HCT116 (cell line): ENCODE measurements at regions not wholly inside any gene's neighbourhood (a gene's known extent, or its start where the extent isn't known, plus 50 kb on each side); places are given as distances from the start of the nearest gene placed in this dataset.

Experiments used
- ATAC-seq: fragments of 200-7000 bp; cut with Tn5 transposase; 2 replicates; pipeline ENCODE4 v1.9.1; 2020; ENCODE audit warnings: mild to moderate bottlenecking, moderate library complexity
- BruUV-seq: library from RNA; stranded (reverse); fragments of 400-500 nt; replicated peaks from 2 replicates; lab custom pipeline; 2021; lab: Mats Ljungman, UMichigan
- CTCF ChIA-PET: fragments of 300-600 bp; sonication (Branson Sonifier 250); formaldehyde crosslinking; loops from one replicate; lab custom pipeline; 2021; ENCODE audit warnings: antibody characterized with exemption; lab: Charles Lee
- POLR2A ChIA-PET: fragments of 300-600, 350-600 bp; sonication (Branson Sonifier 250); formaldehyde crosslinking; loops from one replicate; lab custom pipeline; 2021; ENCODE audit warnings: antibody characterized with exemption; lab: Charles Lee
- RAD21 ChIA-PET, 2 experiments: fragments of 300-600 bp; sonication (Branson Sonifier 250); formaldehyde crosslinking; loops; one replicate each; lab custom pipeline; 2023; ENCODE audit warnings: low total read pairs in 2 of 2; ENCODE audit not compliant: uncharacterized antibody in 2 of 2, unreplicated experiment in 2 of 2, low non-redundant PET in 1 of 2; lab: Charles Lee
- DNase-seq: peaks from one replicate; pipeline ENCODE4 v3.0.0-alpha.2; 2010; ENCODE audit warnings: low read depth, low spot score
- H2AFZ ChIP-seq: fragments of 200-600 bp; shearing (Covaris generic), sonication (generic); 2 replicates; pipeline ENCODE4 v1.6.1; 2017; ENCODE audit warnings: low read depth, mixed run types, mixed read lengths, antibody characterized with exemption, low read length; ENCODE audit not compliant: poor library complexity, severe bottlenecking
- H3K27ac ChIP-seq: 2 replicates; pipeline ENCODE4 v1.5.1; 2012; ENCODE audit warnings: low read depth, low read length
- H3K27me3 ChIP-seq: fragments of 200-600 bp; sonication (generic); 2 replicates; pipeline ENCODE4 v1.6.1; 2016; ENCODE audit warnings: mixed run types, low read length, mixed read lengths; ENCODE audit not compliant: insufficient read depth
- H3K36me3 ChIP-seq, 2 experiments: fragments of 200-500 bp in 1 of 2; fragments of 200-600 bp in 1 of 2; sonication (Bioruptor generic) in 1 of 2; sonication (generic) in 1 of 2; 2 replicates each; pipeline versions ENCODE4 v1.5.1 to v1.6.1; 2014 to 2016; ENCODE audit warnings: low read length in 2 of 2, inconsistent platforms in 1 of 2, mixed read lengths in 1 of 2, mixed run types in 1 of 2; ENCODE audit not compliant: insufficient read depth in 2 of 2, control insufficient read depth in 1 of 2
- H3K4me1 ChIP-seq, 2 experiments: fragments of 200-600 bp in 1 of 2; sonication (generic) in 1 of 2; 2 replicates each; pipeline versions ENCODE4 v1.5.1 to v1.6.1; 2012 to 2017; ENCODE audit warnings: low read length in 2 of 2, inconsistent platforms in 1 of 2, mild to moderate bottlenecking in 1 of 2, mixed read lengths in 1 of 2, mixed run types in 1 of 2, moderate library complexity in 1 of 2; ENCODE audit not compliant: insufficient read depth in 2 of 2, control insufficient read depth in 1 of 2
- H3K4me2 ChIP-seq: fragments of 200-600 bp; sonication (generic); 2 replicates; pipeline ENCODE4 v1.6.1; 2017; ENCODE audit warnings: mixed run types, low read length, mixed read lengths
- H3K4me3 ChIP-seq, 2 experiments: fragments of 200-600 bp in 1 of 2; sonication (generic) in 1 of 2; replicated peaks in 1 of 2; 2 replicates each; pipeline ENCODE4 v1.5.1; 2011 to 2016; ENCODE audit warnings: low read length in 2 of 2, control low read depth in 1 of 2, low read depth in 1 of 2, mild to moderate bottlenecking in 1 of 2, mixed read lengths in 1 of 2, mixed run types in 1 of 2
- H3K79me2 ChIP-seq: fragments of 200-600 bp; sonication (generic); 2 replicates; pipeline ENCODE4 v1.6.1; 2017; ENCODE audit warnings: mild to moderate bottlenecking, mixed run types, low read length, moderate library complexity, mixed read lengths; ENCODE audit not compliant: insufficient read depth
- H3K9ac ChIP-seq: fragments of 200-600 bp; sonication (generic); 2 replicates; pipeline ENCODE4 v1.6.1; 2016; ENCODE audit warnings: low read length, mixed read lengths
- H3K9me2 ChIP-seq: fragments of 200-600 bp; sonication (generic), shearing (Covaris generic); 2 replicates; pipeline ENCODE4 v1.6.1; 2017; ENCODE audit warnings: mixed run types, mild to moderate bottlenecking, moderate library complexity; ENCODE audit not compliant: insufficient read depth
- H3K9me3 ChIP-seq, 2 experiments: fragments of 200-500 bp in 1 of 2; fragments of 200-600 bp in 1 of 2; sonication (Bioruptor generic) in 1 of 2; sonication (generic) in 1 of 2; 2 replicates each; pipeline ENCODE4 v1.6.1; 2014 to 2017; ENCODE audit warnings: low read length in 2 of 2, mixed read lengths in 2 of 2, inconsistent platforms in 1 of 2, low read depth in 1 of 2, mild to moderate bottlenecking in 1 of 2, mixed run types in 1 of 2, moderate library complexity in 1 of 2; ENCODE audit not compliant: control insufficient read depth in 1 of 2, insufficient read depth in 1 of 2
- H4K20me1 ChIP-seq: fragments of 200-600 bp; sonication (generic), shearing (Covaris generic); 2 replicates; pipeline ENCODE4 v1.6.1; 2017; ENCODE audit warnings: mixed run types, mild to moderate bottlenecking, moderate library complexity; ENCODE audit not compliant: insufficient read depth
- CEBPB ChIP-seq: IDR thresholded peaks from 2 replicates; pipeline ENCODE4 v1.6.1; 2012; ENCODE audit warnings: low read depth
- ELF1 ChIP-seq: IDR thresholded peaks from 2 replicates; pipeline ENCODE4 v1.6.1; 2012; ENCODE audit warnings: low read depth, borderline replicate concordance
- SIN3A ChIP-seq: IDR thresholded peaks from 2 replicates; pipeline ENCODE4 v1.6.1; 2012; ENCODE audit warnings: low read depth
- SP1 ChIP-seq: IDR thresholded peaks from 2 replicates; pipeline ENCODE4 v1.6.1; 2012; ENCODE audit warnings: low read depth
- SRF ChIP-seq: IDR thresholded peaks from 2 replicates; pipeline ENCODE4 v1.6.1; 2012; ENCODE audit warnings: low read depth
- ZNF274 ChIP-seq: fragments of 200-500 bp; sonication (Bioruptor generic); IDR thresholded peaks from 2 replicates; pipeline ENCODE4 v1.6.1; 2014; ENCODE audit warnings: mild to moderate bottlenecking, low read depth, low read length, inconsistent platforms
- intact Hi-C: fragments of 100-400 bp; cut with micrococcal nuclease; formaldehyde crosslinking; loops from 2 replicates; pipeline ENCODE4 v1.10.0; 2022

DNA sequence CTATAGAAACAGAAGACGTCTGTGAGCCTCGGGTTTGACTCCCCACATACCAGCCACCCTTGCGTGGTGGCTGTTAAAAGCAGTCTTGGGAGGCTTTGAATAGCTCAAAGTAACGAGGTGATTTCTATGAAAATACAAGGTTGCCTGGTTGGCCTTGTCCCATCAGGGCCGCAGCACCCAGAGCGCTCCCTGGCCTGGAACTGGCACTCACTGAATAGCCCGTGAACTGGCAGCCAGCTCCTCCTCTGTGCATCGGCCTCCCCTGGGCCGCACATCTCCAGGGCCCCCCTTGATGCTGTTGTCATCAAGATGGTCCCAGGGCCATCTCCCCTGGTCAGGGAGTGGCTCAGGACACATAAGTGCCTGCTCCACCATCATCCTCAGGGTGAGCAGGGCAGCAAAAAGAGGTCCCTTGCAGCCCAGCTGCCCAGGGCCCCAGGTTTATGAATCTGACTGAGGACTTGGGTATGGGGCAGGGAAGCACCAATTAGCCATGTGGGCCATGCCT, 144.6 kb upstream of the PPP1R26 start:
- no peak for TF ChIP-seq ZNF274
- Histone ChIP-seq H3K4me1 (peaks cover 0 to 5% of the 10 kb centered on the region in 2 experiments; a peak in 1 of 4 replicates), H3K4me3 (no peak overlapping the region), H3K79me2 (no peaks in the 10 kb centered on the region), H3K27me3 (no peaks in the 10 kb centered on the region; the same call in 1 of the 2 replicates), H3K36me3 (no peaks in the 10 kb centered on the region), H3K27ac (no peak overlapping the region), H3K9me3 (no peaks in the 10 kb centered on the region), H3K9me2 (no peaks in the 10 kb centered on the region), H2AFZ (no peak overlapping the region), H3K4me2 (no peak overlapping the region), H3K9ac (no peak overlapping the region), H4K20me1 (no peaks in the 10 kb centered on the region)
- ChIA-PET POLR2A (no interaction called here), RAD21 (no interaction called here), CTCF (no interaction called here)
- DNase-seq: no peak
- ATAC-seq: no peak
- no TSS peak for BruUV-seq
- intact Hi-C loops: no loop called here

DNA sequence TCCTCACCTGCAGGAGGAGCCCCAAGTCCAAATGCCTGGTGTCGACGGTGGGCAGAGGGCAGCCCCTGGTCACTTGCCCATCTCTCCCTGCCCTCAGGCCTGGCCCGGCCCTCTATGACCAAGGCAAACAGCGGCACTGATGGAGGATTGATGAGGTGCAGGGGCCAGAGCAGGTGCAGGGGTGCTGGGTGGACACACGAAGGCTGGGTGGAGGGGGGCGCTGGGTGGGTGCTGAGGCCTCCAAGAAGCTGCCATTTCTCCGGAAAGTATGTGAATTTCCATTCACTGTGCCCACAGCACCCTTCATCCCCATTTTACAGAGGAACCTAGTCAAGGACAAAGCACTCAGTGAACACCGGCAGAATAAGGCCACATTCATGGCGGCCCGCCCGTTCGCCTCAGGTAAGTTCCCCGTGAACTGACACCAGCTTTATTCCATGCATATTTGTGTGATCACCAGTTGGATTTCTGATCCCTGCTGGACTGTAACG, 143.8 kb upstream of the PPP1R26 start:
- ChIA-PET CTCF (no interaction called here), POLR2A (no interaction called here), RAD21 (no interaction called here)
- Histone ChIP-seq H3K4me1 (peaks cover 0 to 5% of the 10 kb centered on the region in 2 experiments; a peak in 1 of 4 replicates), H3K79me2 (no peaks in the 10 kb centered on the region), H3K27ac (no peak overlapping the region), H3K9ac (no peak overlapping the region), H3K36me3 (no peaks in the 10 kb centered on the region), H3K9me2 (no peaks in the 10 kb centered on the region), H2AFZ (no peak overlapping the region), H3K4me2 (no peak overlapping the region), H4K20me1 (no peaks in the 10 kb centered on the region), H3K9me3 (no peaks in the 10 kb centered on the region), H3K4me3 (no peak overlapping the region), H3K27me3 (no peaks in the 10 kb centered on the region; the same call in 1 of the 2 replicates)
- ATAC-seq (no peak), DNase-seq (no peak)
- intact Hi-C loops: no loop called here
- TF ChIP-seq ELF1 (no peak), CEBPB (no peak), SRF (no peak), SIN3A (no peak), SP1 (no peak)
- BruUV-seq: no TSS peak
